Mucosa of stomach (tissue), 1 donor: ENCODE measurements at regions not wholly inside any gene's neighbourhood (a gene's known extent, or its start where the extent isn't known, plus 50 kb on each side); places are given as distances from the start of the nearest gene placed in this dataset.

ENCODE experiments used
- H3K27me3 ChIP-seq: one replicate; pipeline ENCODE4 v1.7.0; 2013; ENCODE audit warnings: mild to moderate bottlenecking, low read length; ENCODE audit not compliant: control insufficient read depth, insufficient read depth
- H3K36me3 ChIP-seq: one replicate; pipeline ENCODE4 v1.7.0; 2013; ENCODE audit warnings: low read length; ENCODE audit not compliant: control insufficient read depth, insufficient read depth
- H3K4me1 ChIP-seq: one replicate; pipeline ENCODE4 v1.7.0; 2013; ENCODE audit warnings: mild to moderate bottlenecking, low read length; ENCODE audit not compliant: control insufficient read depth, insufficient read depth
- H3K4me3 ChIP-seq: one replicate; pipeline ENCODE4 v1.7.0; 2013; ENCODE audit warnings: low read length
- H3K9ac ChIP-seq: one replicate; pipeline ENCODE4 v1.7.0; 2013; ENCODE audit warnings: mild to moderate bottlenecking, low read length, moderate library complexity
- H3K9me3 ChIP-seq: one replicate; pipeline ENCODE4 v1.7.0; 2013; ENCODE audit warnings: mild to moderate bottlenecking, low read length, moderate library complexity; ENCODE audit not compliant: control insufficient read depth
- donor health status: Pancreatic carcinoma.

GRCh38 chr14:88929656-88930436 lies 105.4 kb downstream of the TTC8 start:
- Histone ChIP-seq H3K9ac (no peak overlapping the region), H3K4me3 (no peak overlapping the region), H3K27me3 (no peaks in the 10 kb centered on the region), H3K36me3 (no peaks in the 10 kb centered on the region), H3K4me1 (no peaks in the 10 kb centered on the region), H3K9me3 (no peaks in the 10 kb centered on the region)

GRCh38 chr14:88931321-88932110 lies 107.1 kb downstream of the TTC8 start:
- Histone ChIP-seq H3K4me1 (no peaks in the 10 kb centered on the region), H3K9ac (no peak overlapping the region), H3K4me3 (no peak overlapping the region)

GRCh38 chr14:88933191-88933590 lies 108.7 kb downstream of the TTC8 start:
- no peaks in the 10 kb centered on the region for H3K4me1 ChIP-seq
- no peaks in the 10 kb centered on the region for H3K9me3 ChIP-seq
- no peaks in the 10 kb centered on the region for H3K27me3 ChIP-seq
- no peak overlapping the region for H3K9ac ChIP-seq
- H3K36me3 ChIP-seq: no peaks in the 10 kb centered on the region
- no peak overlapping the region for H3K4me3 ChIP-seq

More at GRCh38 chr14:88931321-88932110, 107.1 kb downstream of the TTC8 start:
- Histone ChIP-seq H3K9me3 (no peaks in the 10 kb centered on the region), H3K27me3 (no peaks in the 10 kb centered on the region), H3K36me3 (no peaks in the 10 kb centered on the region)

- H3K4me1 ChIP-seq: no peaks in the 10 kb centered on the region
- no peaks in the 10 kb centered on the region for H3K9me3 ChIP-seq
- H3K27me3 ChIP-seq: no peaks in the 10 kb centered on the region
- H3K4me3 ChIP-seq: no peak overlapping the region
- H3K9ac ChIP-seq: no peak overlapping the region
- no peaks in the 10 kb centered on the region for H3K36me3 ChIP-seq
Observed at GRCh38 chr14:88934351-88934806, 109.9 kb downstream of the TTC8 start.

- Histone ChIP-seq H3K4me1 (no peaks in the 10 kb centered on the region), H3K9me3 (no peaks in the 10 kb centered on the region), H3K36me3 (no peaks in the 10 kb centered on the region), H3K9ac (no peak overlapping the region), H3K27me3 (no peaks in the 10 kb centered on the region), H3K4me3 (no peak overlapping the region)
Observed at GRCh38 chr14:88935083-88935482, 110.6 kb downstream of the TTC8 start.

- Histone ChIP-seq H3K9ac (no peak overlapping the region), H3K4me3 (no peak overlapping the region), H3K27me3 (no peaks in the 10 kb centered on the region), H3K4me1 (no peaks in the 10 kb centered on the region), H3K36me3 (no peaks in the 10 kb centered on the region), H3K9me3 (no peaks in the 10 kb centered on the region)
Observed at GRCh38 chr14:88937706-88938105, 113.3 kb downstream of the TTC8 start.

- Histone ChIP-seq H3K4me3 (no peak overlapping the region), H3K27me3 (no peaks in the 10 kb centered on the region), H3K9ac (no peak overlapping the region), H3K36me3 (no peaks in the 10 kb centered on the region), H3K4me1 (no peaks in the 10 kb centered on the region), H3K9me3 (no peaks in the 10 kb centered on the region)
Observed at GRCh38 chr14:88940671-88941070, 116.2 kb downstream of the TTC8 start.

- Histone ChIP-seq H3K4me1 (no peaks in the 10 kb centered on the region), H3K9me3 (no peaks in the 10 kb centered on the region), H3K4me3 (no peak overlapping the region), H3K36me3 (no peaks in the 10 kb centered on the region), H3K27me3 (no peaks in the 10 kb centered on the region), H3K9ac (no peak overlapping the region)
Observed at GRCh38 chr14:88941414-88941813, 117.0 kb downstream of the TTC8 start.

- Histone ChIP-seq H3K4me1 (no peaks in the 10 kb centered on the region), H3K36me3 (no peaks in the 10 kb centered on the region), H3K4me3 (no peak overlapping the region), H3K27me3 (no peaks in the 10 kb centered on the region), H3K9me3 (no peaks in the 10 kb centered on the region), H3K9ac (no peak overlapping the region)
Observed at GRCh38 chr14:88947646-88948598, 123.5 kb downstream of the TTC8 start.

GRCh38 chr14:88950069-88950468 lies 125.6 kb downstream of the TTC8 start:
- Histone ChIP-seq H3K9me3 (no peaks in the 10 kb centered on the region), H3K36me3 (no peaks in the 10 kb centered on the region), H3K4me1 (no peaks in the 10 kb centered on the region), H3K4me3 (no peak overlapping the region), H3K27me3 (no peaks in the 10 kb centered on the region), H3K9ac (no peak overlapping the region)

- no peaks in the 10 kb centered on the region for H3K36me3 ChIP-seq
- H3K9me3 ChIP-seq: no peaks in the 10 kb centered on the region
- H3K4me3 ChIP-seq: no peak overlapping the region
Observed at GRCh38 chr14:88951370-88951769, 126.9 kb downstream of the TTC8 start.

More at GRCh38 chr14:88951370-88951769, 126.9 kb downstream of the TTC8 start:
- Histone ChIP-seq H3K27me3 (no peaks in the 10 kb centered on the region), H3K9ac (no peak overlapping the region), H3K4me1 (no peaks in the 10 kb centered on the region)
